Hepatocyte (in vitro differentiated cells): ENCODE measurements at regions not wholly inside any gene's neighbourhood (a gene's known extent, or its start where the extent isn't known, plus 50 kb on each side); places are given as distances from the start of the nearest gene placed in this dataset.

Experiments used
- CTCF ChIP-seq: fragments of 200-600 bp; sonication (generic); IDR thresholded peaks from 2 replicates; pipeline ENCODE4 v1.5.1; 2016; ENCODE audit warnings: antibody characterized with exemption, mild to moderate bottlenecking; ENCODE audit not compliant: poor library complexity
- EZH2 ChIP-seq: fragments of 200-600 bp; sonication (generic); IDR thresholded peaks from 2 replicates; pipeline ENCODE4 v1.6.1; 2016; ENCODE audit warnings: antibody characterized with exemption, mild to moderate bottlenecking, borderline replicate concordance

DNA sequence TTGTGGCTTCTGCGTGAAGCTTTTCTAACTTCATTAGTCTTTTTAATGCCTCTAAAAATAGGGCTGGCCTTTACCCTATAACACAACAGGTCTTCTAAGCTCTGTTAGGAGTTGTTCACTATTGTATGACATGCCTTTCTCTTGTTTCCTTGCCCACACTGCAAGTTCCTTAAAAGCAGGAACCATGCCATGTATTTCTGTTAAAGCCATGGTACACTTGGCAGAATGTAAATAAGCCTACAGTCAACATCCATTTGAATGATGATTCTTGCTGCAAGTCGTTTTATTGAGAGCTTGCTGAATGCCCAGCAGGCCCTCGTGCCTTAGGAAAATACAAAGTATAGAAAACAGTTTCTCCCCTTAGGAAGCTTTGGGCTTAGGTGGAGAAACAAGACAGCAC, 214.6 kb downstream of the DUSP10 start:
- TF ChIP-seq CTCF (no peak), EZH2 (no peak)
